ENCODE measurements at regions not wholly inside any gene's neighbourhood (a gene's known extent, or its start where the extent isn't known, plus 50 kb on each side); places are given as distances from the start of the nearest gene placed in this dataset.

- H3K27ac ChIP-seq (ENCODE audit: low read depth, low read length) = no peak overlapping the region
- no peak overlapping the region for H3K9ac ChIP-seq (ENCODE audit: low read length)
- H3K36me3 ChIP-seq (ENCODE audit: low read length) = no peaks in the 10 kb centered on the region
- no peaks in the 10 kb centered on the region for H3K9me2 ChIP-seq (replicated peaks; ENCODE audit: insufficient read depth, low read length)
- no peaks in the 10 kb centered on the region for H3K9me3 ChIP-seq (ENCODE audit: insufficient read depth, low read length)
- no peaks in the 10 kb centered on the region for H3F3A ChIP-seq (ENCODE audit: insufficient read depth)
- H4K20me1 ChIP-seq (ENCODE audit: low read depth, low read length) = no peaks in the 10 kb centered on the region
- H3K4me3 ChIP-seq (ENCODE audit: insufficient read depth, low read length, poor library complexity, severe bottlenecking) = no peak overlapping the region
- H3K79me2 ChIP-seq (ENCODE audit: insufficient read depth, low read length) = no peaks in the 10 kb centered on the region
- H3K27me3 ChIP-seq (ENCODE audit: low read length) = no peaks in the 10 kb centered on the region
- no peak overlapping the region for H2AFZ ChIP-seq (ENCODE audit: low read depth, low read length, severe bottlenecking)
- TF ChIP-seq EZH2phosphoT487 (conservative IDR thresholded peaks at IDR 0.05; ENCODE audit: low read length) (no peak), CTCF (IDR thresholded peaks at IDR 0.05; ENCODE audit: insufficient read depth, low read length, poor library complexity, severe bottlenecking) (no peak)
- H3K4me2 ChIP-seq (ENCODE audit: low read depth, low read length, poor library complexity, severe bottlenecking) = no peak overlapping the region
Observed at GRCh38 chr12:105449431-105449830, 118.9 kb downstream of the C12orf75 start.

- H2AFZ ChIP-seq (ENCODE audit: low read depth, low read length, severe bottlenecking) = no peak overlapping the region
- H3K27ac ChIP-seq (ENCODE audit: low read depth, low read length) = no peak overlapping the region
- no peaks in the 10 kb centered on the region for H3K27me3 ChIP-seq (ENCODE audit: low read length)
- H3K9me2 ChIP-seq (replicated peaks; ENCODE audit: insufficient read depth, low read length) = no peaks in the 10 kb centered on the region
- no peaks in the 10 kb centered on the region for H3K9me3 ChIP-seq (ENCODE audit: insufficient read depth, low read length)
- TF ChIP-seq CTCF (IDR thresholded peaks at IDR 0.05; ENCODE audit: insufficient read depth, low read length, poor library complexity, severe bottlenecking) (no peak), EZH2phosphoT487 (conservative IDR thresholded peaks at IDR 0.05; ENCODE audit: low read length) (no peak)
- H3K9ac ChIP-seq (ENCODE audit: low read length) = no peak overlapping the region
- no peaks in the 10 kb centered on the region for H3F3A ChIP-seq (ENCODE audit: insufficient read depth)
- no peak overlapping the region for H3K4me2 ChIP-seq (ENCODE audit: low read depth, low read length, poor library complexity, severe bottlenecking)
- H3K36me3 ChIP-seq (ENCODE audit: low read length) = no peaks in the 10 kb centered on the region
- H3K79me2 ChIP-seq (ENCODE audit: insufficient read depth, low read length) = no peaks in the 10 kb centered on the region
- H3K4me3 ChIP-seq (ENCODE audit: insufficient read depth, low read length, poor library complexity, severe bottlenecking) = no peak overlapping the region
- H4K20me1 ChIP-seq (ENCODE audit: low read depth, low read length) = no peaks in the 10 kb centered on the region
Observed at GRCh38 chr12:105451211-105451610, 120.7 kb downstream of the C12orf75 start.

- TF ChIP-seq EZH2phosphoT487 (conservative IDR thresholded peaks at IDR 0.05; ENCODE audit: low read length) (no peak), CTCF (IDR thresholded peaks at IDR 0.05; ENCODE audit: insufficient read depth, low read length, poor library complexity, severe bottlenecking) (no peak)
- no peak overlapping the region for H3K4me3 ChIP-seq (ENCODE audit: insufficient read depth, low read length, poor library complexity, severe bottlenecking)
- H3K27ac ChIP-seq (ENCODE audit: low read depth, low read length) = no peak overlapping the region
- no peak overlapping the region for H2AFZ ChIP-seq (ENCODE audit: low read depth, low read length, severe bottlenecking)
- no peaks in the 10 kb centered on the region for H3K9me3 ChIP-seq (ENCODE audit: insufficient read depth, low read length)
- H3K79me2 ChIP-seq (ENCODE audit: insufficient read depth, low read length) = no peaks in the 10 kb centered on the region
- H3F3A ChIP-seq (ENCODE audit: insufficient read depth) = no peaks in the 10 kb centered on the region
- H4K20me1 ChIP-seq (ENCODE audit: low read depth, low read length) = no peaks in the 10 kb centered on the region
- H3K36me3 ChIP-seq (ENCODE audit: low read length) = no peaks in the 10 kb centered on the region
- H3K9me2 ChIP-seq (replicated peaks; ENCODE audit: insufficient read depth, low read length) = no peaks in the 10 kb centered on the region
- H3K27me3 ChIP-seq (ENCODE audit: low read length) = no peaks in the 10 kb centered on the region
- H3K4me2 ChIP-seq (ENCODE audit: low read depth, low read length, poor library complexity, severe bottlenecking) = no peak overlapping the region
- H3K9ac ChIP-seq (ENCODE audit: low read length) = no peak overlapping the region
Observed at GRCh38 chr12:105451798-105452197, 121.3 kb downstream of the C12orf75 start.
